GM19395 (cell line): ENCODE measurements at regions not wholly inside any gene's neighbourhood (a gene's known extent, or its start where the extent isn't known, plus 50 kb on each side); places are given as distances from the start of the nearest gene placed in this dataset.
"Not testable (repeated sequence)": the region's sequence is repeated elsewhere in the genome, so short reads cannot be mapped to it uniquely, and the experiment has no call there.

Experiments used
- ATAC-seq: cut with Tn5 transposase; IDR thresholded peaks from one replicate; pipeline ENCODE4 v1.9.1; 2021; ENCODE audit warnings: mild to moderate bottlenecking, moderate library complexity; ENCODE audit not compliant: unreplicated experiment

- no peak for ATAC-seq
Observed at GRCh38 chr10:76621886-76622620, 1015.6 kb downstream of the KCNMA1 start.

- ATAC-seq: no peak
Observed at GRCh38 chr10:76618641-76619040, 1019.0 kb downstream of the KCNMA1 start.

GRCh38 chr10:76618171-76618570, 1019.4 kb downstream of the KCNMA1 start:
- ATAC-seq: no peak

- ATAC-seq: not testable (repeated sequence)
Observed at GRCh38 chr10:76616666-76617065, 1020.9 kb downstream of the KCNMA1 start.

GRCh38 chr10:76615049-76615448, 1022.6 kb downstream of the KCNMA1 start:
- no peak for ATAC-seq
